HCT116 (cell line): ENCODE measurements at regions not wholly inside any gene's neighbourhood (a gene's known extent, or its start where the extent isn't known, plus 50 kb on each side); places are given as distances from the start of the nearest gene placed in this dataset.

Experiments used
- CEBPB ChIP-seq: IDR thresholded peaks from 2 replicates; pipeline ENCODE4 v1.6.1; 2012; ENCODE audit warnings: low read depth
- CTCF ChIP-seq, 3 experiments: fragments of 200-600 bp in 1 of 3; sonication (generic) in 1 of 3; IDR thresholded peaks in 2 of 3; conservative IDR thresholded peaks in 1 of 3; 2 replicates each; pipeline ENCODE4 v1.5.1; 2012 to 2017; ENCODE audit warnings: low read depth in 2 of 3, low read length in 2 of 3, antibody characterized with exemption in 1 of 3, borderline replicate concordance in 1 of 3, control low read depth in 1 of 3, mild to moderate bottlenecking in 1 of 3, mixed read lengths in 1 of 3, mixed run types in 1 of 3, moderate library complexity in 1 of 3; ENCODE audit not compliant: insufficient read depth in 1 of 3
- EZH2phosphoT487 ChIP-seq: fragments of 200-600 bp; IDR thresholded peaks from 2 replicates; pipeline ENCODE4 v1.6.1; 2018; ENCODE audit warnings: antibody characterized with exemption, borderline replicate concordance
- TCF7L2 ChIP-seq: IDR thresholded peaks from 2 replicates; pipeline ENCODE4 v1.7.0; 2011; ENCODE audit warnings: borderline replicate concordance, inconsistent platforms; ENCODE audit not compliant: insufficient read depth, insufficient read length; ENCODE audit errors: extremely low read depth
- TF ChIP-seq, protein P1 (sequence below): IDR thresholded peaks from 2 replicates; pipeline ENCODE4 v1.6.1; 2012

DNA sequence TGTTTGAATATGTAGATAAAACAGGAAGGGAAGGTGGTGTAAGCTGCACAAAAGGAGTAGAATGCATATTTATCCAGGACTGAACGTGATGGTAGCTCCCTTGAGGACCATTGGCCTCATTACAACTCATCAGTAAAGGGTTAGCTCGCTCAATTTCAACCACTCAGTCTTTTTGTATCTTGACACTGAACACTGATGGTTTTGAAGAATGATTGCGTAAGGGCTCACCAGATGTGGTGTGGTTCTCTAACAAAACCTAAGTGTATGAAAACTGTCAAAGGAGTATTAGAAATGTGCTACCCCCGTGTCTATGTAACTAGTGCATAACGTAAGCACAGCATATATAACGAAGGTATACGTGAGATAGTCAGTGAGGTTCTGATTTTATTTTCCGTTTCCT lies 272.4 kb upstream of the THSD7B start:
- TF ChIP-seq EZH2phosphoT487 (no peak), TCF7L2 (no peak), CTCF (IDR thresholded peaks at IDR 0.05 in 2 of 3, conservative IDR thresholded peaks at IDR 0.05 in 1 of 3; ENCODE audit: borderline replicate concordance in 1 of 3, insufficient read depth in 1 of 3, low read depth in 2 of 3, low read length in 2 of 3) (no peak), CEBPB (no peak)
- TF ChIP-seq, protein P1, sequence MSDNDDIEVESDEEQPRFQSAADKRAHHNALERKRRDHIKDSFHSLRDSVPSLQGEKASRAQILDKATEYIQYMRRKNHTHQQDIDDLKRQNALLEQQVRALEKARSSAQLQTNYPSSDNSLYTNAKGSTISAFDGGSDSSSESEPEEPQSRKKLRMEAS = no peak
